Mucosa of descending colon (tissue), 3 donors: ENCODE measurements at regions not wholly inside any gene's neighbourhood (a gene's known extent, or its start where the extent isn't known, plus 50 kb on each side); places are given as distances from the start of the nearest gene placed in this dataset.
A peak's percentile ranks its signal among the peaks of the same experiment; 100 is the strongest.

Source experiments
- ATAC-seq: fragments of 200-7000 bp; cut with Tn5 transposase; one replicate; pipeline ENCODE4 v1.9.1; 2020; ENCODE audit warnings: mild to moderate bottlenecking, moderate library complexity
- DNase-seq, 3 donors: peaks; one replicate each; pipeline ENCODE4 v3.0.0-alpha.2; 2020
- H3K36me3 ChIP-seq: fragments of 200-600 bp; one replicate; pipeline ENCODE4 v1.8.0; 2021; ENCODE audit warnings: low read depth, mild to moderate bottlenecking
- H3K4me1 ChIP-seq: fragments of 200-600 bp; one replicate; pipeline ENCODE4 v1.8.0; 2021; ENCODE audit warnings: low read depth, mild to moderate bottlenecking
- H3K4me3 ChIP-seq: fragments of 200-600 bp; one replicate; pipeline ENCODE4 v1.8.0; 2021; ENCODE audit warnings: mild to moderate bottlenecking
- H3K9me3 ChIP-seq: fragments of 200-600 bp; one replicate; pipeline ENCODE4 v1.8.0; 2021; ENCODE audit warnings: mild to moderate bottlenecking
- intact Hi-C, 2 donors: fragments of 100-400 bp; cut with DNase I in 1 of 2; cut with micrococcal nuclease in 1 of 2; formaldehyde crosslinking; loops; one replicate each; pipeline versions ENCODE4 v1.11.0 to v1.11.1; 2022; cut with DNase I, micrococcal nuclease
- TF ChIP-seq, protein P1 (sequence below): fragments of 200-600 bp; IDR thresholded peaks from one replicate; pipeline ENCODE4 v1.8.0; 2022; ENCODE audit warnings: antibody characterized with exemption, mild to moderate bottlenecking
- donor health status: DM: no; HTN: no; CAD: no; lungs with moderate emphysema.
- donor health status: DM: no; HTN: no; CAD: no.
- donor health status: DM: no; HTN: yes; CAD: no.

- TF ChIP-seq, protein P1, sequence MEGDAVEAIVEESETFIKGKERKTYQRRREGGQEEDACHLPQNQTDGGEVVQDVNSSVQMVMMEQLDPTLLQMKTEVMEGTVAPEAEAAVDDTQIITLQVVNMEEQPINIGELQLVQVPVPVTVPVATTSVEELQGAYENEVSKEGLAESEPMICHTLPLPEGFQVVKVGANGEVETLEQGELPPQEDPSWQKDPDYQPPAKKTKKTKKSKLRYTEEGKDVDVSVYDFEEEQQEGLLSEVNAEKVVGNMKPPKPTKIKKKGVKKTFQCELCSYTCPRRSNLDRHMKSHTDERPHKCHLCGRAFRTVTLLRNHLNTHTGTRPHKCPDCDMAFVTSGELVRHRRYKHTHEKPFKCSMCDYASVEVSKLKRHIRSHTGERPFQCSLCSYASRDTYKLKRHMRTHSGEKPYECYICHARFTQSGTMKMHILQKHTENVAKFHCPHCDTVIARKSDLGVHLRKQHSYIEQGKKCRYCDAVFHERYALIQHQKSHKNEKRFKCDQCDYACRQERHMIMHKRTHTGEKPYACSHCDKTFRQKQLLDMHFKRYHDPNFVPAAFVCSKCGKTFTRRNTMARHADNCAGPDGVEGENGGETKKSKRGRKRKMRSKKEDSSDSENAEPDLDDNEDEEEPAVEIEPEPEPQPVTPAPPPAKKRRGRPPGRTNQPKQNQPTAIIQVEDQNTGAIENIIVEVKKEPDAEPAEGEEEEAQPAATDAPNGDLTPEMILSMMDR, result no peak
- ATAC-seq (peak; percentile 21), DNase-seq (no peak)
- Histone ChIP-seq H3K9me3 (no peaks in the 10 kb centered on the region), H3K4me1 (no peaks in the 10 kb centered on the region), H3K36me3 (no peaks in the 10 kb centered on the region), H3K4me3 (no peak overlapping the region)
- intact Hi-C loops, result no loop called here
Measured at GRCh38 chr9:6072865-6073264, 57.4 kb upstream of the RANBP6 start.

- Histone ChIP-seq H3K4me1 (no peaks in the 10 kb centered on the region), H3K36me3 (no peaks in the 10 kb centered on the region), H3K4me3 (no peak overlapping the region), H3K9me3 (no peaks in the 10 kb centered on the region)
- TF ChIP-seq, protein P1, result no peak
- DNase-seq (no peak), ATAC-seq (no peak)
- intact Hi-C loops, result no loop called here
Measured at GRCh38 chr9:6072453-6072852, 57.0 kb upstream of the RANBP6 start.

- H3K36me3 ChIP-seq, result no peaks in the 10 kb centered on the region
- no peak overlapping the region for H3K4me3 ChIP-seq
- TF ChIP-seq, protein P1, result no peak
- intact Hi-C loops, result no loop called here
- DNase-seq (no peak), ATAC-seq (peak; percentile 97)
- H3K4me1 ChIP-seq, result no peaks in the 10 kb centered on the region
- H3K9me3 ChIP-seq, result no peaks in the 10 kb centered on the region
Measured at GRCh38 chr9:6068983-6069382, 53.6 kb upstream of the RANBP6 start.

DNA sequence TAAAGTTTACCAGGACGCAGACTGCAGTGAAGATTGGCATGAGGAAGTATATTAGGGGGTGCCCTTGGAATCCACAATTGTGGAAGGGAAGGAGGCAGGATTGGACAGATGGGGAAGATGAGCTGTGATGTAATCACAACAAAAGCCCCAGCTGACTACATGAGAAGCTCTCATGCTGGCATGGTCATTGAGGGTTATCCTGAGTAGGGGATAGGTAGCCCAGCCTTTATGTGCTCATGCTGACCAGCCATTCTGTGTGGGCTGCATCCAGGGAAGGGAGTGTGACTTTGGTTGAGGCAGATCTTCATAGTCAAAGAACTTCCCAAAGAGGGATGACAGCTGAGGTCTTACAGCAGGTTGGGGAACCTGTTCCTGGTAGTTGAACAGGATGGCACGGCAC, 52.0 kb upstream of the RANBP6 start:
- H3K4me1 ChIP-seq, result no peaks in the 10 kb centered on the region

More for the DNA sequence above, 52.0 kb upstream of the RANBP6 start:
- no peaks in the 10 kb centered on the region for H3K9me3 ChIP-seq
- intact Hi-C loops, result no loop called here
- no peaks in the 10 kb centered on the region for H3K36me3 ChIP-seq
- DNase-seq (no peak), ATAC-seq (no peak)
- TF ChIP-seq, protein P1, result no peak
- no peak overlapping the region for H3K4me3 ChIP-seq
